H1 (cell line): ENCODE measurements at regions not wholly inside any gene's neighbourhood (a gene's known extent, or its start where the extent isn't known, plus 50 kb on each side); places are given as distances from the start of the nearest gene placed in this dataset.
A peak's percentile ranks its signal among the peaks of the same experiment; 100 is the strongest.

Source experiments
- CTCF ChIA-PET: fragments of 300-600 bp; sonication (Branson Sonifier 250); formaldehyde crosslinking; loops from one replicate; lab custom pipeline; 2021; ENCODE audit not compliant: partially characterized antibody; lab: Charles Lee
- POLR2A ChIA-PET: fragments of 300-600 bp; sonication (Branson Sonifier 250); formaldehyde crosslinking; loops from one replicate; lab custom pipeline; 2021; ENCODE audit warnings: inconsistent platforms; ENCODE audit not compliant: partially characterized antibody; lab: Charles Lee
- DNase-seq, 2 experiments: peaks; one replicate each; pipeline versions ENCODE4 v3.0.0 to v3.0.0-alpha.2; 2010 to 2022; ENCODE audit warnings: low spot score in 2 of 2, low read depth in 1 of 2, mixed read lengths in 1 of 2
- FAIRE-seq: peaks from 2 replicates; lab custom pipeline; 2011; peaks lifted over from hg19 to GRCh38; lab: Jason Lieb, UNC
- H2AFZ ChIP-seq: 2 replicates; pipeline ENCODE4 v1.8.1; 2012; ENCODE audit warnings: low read length, inconsistent platforms
- H2AK5ac ChIP-seq: 2 replicates; pipeline ENCODE4 v1.6.1; 2013; ENCODE audit warnings: low read depth, low read length
- H2BK120ac ChIP-seq: replicated peaks from 2 replicates; pipeline ENCODE3; 2013; ENCODE audit warnings: low read depth, low read length, inconsistent platforms
- H2BK12ac ChIP-seq: 2 replicates; pipeline ENCODE4 v1.6.1; 2013; ENCODE audit warnings: low read depth, low read length
- H2BK15ac ChIP-seq: 2 replicates; pipeline ENCODE4 v1.6.1; 2013; ENCODE audit warnings: low read length
- H2BK20ac ChIP-seq: 2 replicates; pipeline ENCODE4 v1.6.1; 2013; ENCODE audit warnings: low read length
- H2BK5ac ChIP-seq: 2 replicates; pipeline ENCODE4 v1.6.1; 2013; ENCODE audit warnings: low read depth, low read length
- H3K14ac ChIP-seq: 2 replicates; pipeline ENCODE4 v1.6.1; 2013; ENCODE audit warnings: inconsistent platforms; ENCODE audit not compliant: insufficient read length
- H3K18ac ChIP-seq: 2 replicates; pipeline ENCODE4 v1.6.1; 2013; ENCODE audit warnings: low read length; ENCODE audit errors: extremely low read depth
- H3K23ac ChIP-seq: 2 replicates; pipeline ENCODE4 v1.6.1; 2013; ENCODE audit warnings: inconsistent platforms; ENCODE audit not compliant: insufficient read length
- H3K23me2 ChIP-seq: 2 replicates; pipeline ENCODE4 v1.6.1; 2013; ENCODE audit warnings: low read depth, low read length
- H3K27ac ChIP-seq: 2 replicates; pipeline ENCODE4 v1.6.1; 2011; ENCODE audit warnings: low read depth, low read length, inconsistent platforms
- H3K27me3 ChIP-seq, 4 experiments: replicated peaks in 1 of 4; 1 replicate in 1 of 4; 2 replicates in 3 of 4; pipeline versions ENCODE4 v1.6.1 to v1.8.1; 2011 to 2013; ENCODE audit warnings: low read length in 3 of 4, mild to moderate bottlenecking in 3 of 4, inconsistent platforms in 2 of 4, mixed read lengths in 2 of 4, moderate library complexity in 1 of 4; ENCODE audit not compliant: control insufficient read depth in 3 of 4, insufficient read depth in 3 of 4; ENCODE audit errors: extremely low read depth in 1 of 4
- H3K36me3 ChIP-seq, 4 experiments: 2 replicates each; pipeline versions ENCODE4 v1.6.1 to v1.8.1; 2011 to 2013; ENCODE audit warnings: mild to moderate bottlenecking in 4 of 4, low read length in 3 of 4, moderate library complexity in 2 of 4, control low read depth in 1 of 4, inconsistent platforms in 1 of 4; ENCODE audit not compliant: insufficient read depth in 4 of 4, control insufficient read depth in 2 of 4
- H3K4ac ChIP-seq: replicated peaks from 2 replicates; pipeline ENCODE3; 2013; ENCODE audit warnings: low read length, low read depth, mixed read lengths, inconsistent platforms; ENCODE audit not compliant: insufficient read length
- H3K4me1 ChIP-seq, 4 experiments: replicated peaks in 1 of 4; 1 replicate in 1 of 4; 2 replicates in 3 of 4; pipeline versions ENCODE4 v1.6.1 to v1.8.1; 2011 to 2013; ENCODE audit warnings: low read length in 3 of 4, inconsistent platforms in 2 of 4, mixed read lengths in 1 of 4; ENCODE audit not compliant: insufficient read depth in 4 of 4, control insufficient read depth in 3 of 4
- H3K4me2 ChIP-seq, 2 experiments: 2 replicates each; pipeline versions ENCODE4 v1.6.1 to v1.8.1; 2011 to 2013; ENCODE audit warnings: low read depth in 2 of 2, low read length in 2 of 2, control low read depth in 1 of 2, inconsistent platforms in 1 of 2, mild to moderate bottlenecking in 1 of 2; ENCODE audit not compliant: insufficient read depth in 1 of 2
- H3K4me3 ChIP-seq, 4 experiments: fragments of 200-600, 300-600 bp in 1 of 4; sonication (generic), shearing (Covaris generic), sonication (Bioruptor Twin) in 1 of 4; 2 replicates each; pipeline versions ENCODE4 v1.5.1 to v1.8.1; 2011 to 2016; ENCODE audit warnings: low read length in 4 of 4, low read depth in 3 of 4, control low read depth in 2 of 4, inconsistent platforms in 2 of 4, mild to moderate bottlenecking in 2 of 4, mixed read lengths in 1 of 4, moderate library complexity in 1 of 4; ENCODE audit not compliant: insufficient read depth in 2 of 4; ENCODE audit errors: extremely low read depth in 1 of 4
- H3K56ac ChIP-seq: replicated peaks from 2 replicates; pipeline ENCODE3; 2013; ENCODE audit warnings: low read depth, mild to moderate bottlenecking, mixed read lengths, low read length, inconsistent platforms; ENCODE audit not compliant: insufficient read length
- H3K79me1 ChIP-seq: 2 replicates; pipeline ENCODE4 v1.6.1; 2013; ENCODE audit warnings: low read depth, low read length, control low read depth
- H3K79me2 ChIP-seq, 2 experiments: 2 replicates each; pipeline versions ENCODE4 v1.6.1 to v1.8.1; 2012 to 2013; ENCODE audit warnings: low read length in 2 of 2, mild to moderate bottlenecking in 2 of 2, inconsistent platforms in 1 of 2; ENCODE audit not compliant: insufficient read depth in 2 of 2, control insufficient read depth in 1 of 2
- H3K9ac ChIP-seq, 4 experiments: replicated peaks in 1 of 4; 1 replicate in 1 of 4; 2 replicates in 3 of 4; pipeline versions ENCODE4 v1.6.1 to v1.8.1; 2011 to 2013; ENCODE audit warnings: low read depth in 3 of 4, low read length in 3 of 4, control low read depth in 2 of 4, mild to moderate bottlenecking in 2 of 4, moderate library complexity in 2 of 4, inconsistent platforms in 1 of 4; ENCODE audit errors: extremely low read depth in 1 of 4
- H3K9me3 ChIP-seq, 2 experiments: 2 replicates each; pipeline versions ENCODE4 v1.6.1 to v1.8.1; 2012 to 2013; ENCODE audit warnings: mild to moderate bottlenecking in 2 of 2, moderate library complexity in 2 of 2, control low read depth in 1 of 2, inconsistent platforms in 1 of 2, low read depth in 1 of 2, low read length in 1 of 2, mixed read lengths in 1 of 2; ENCODE audit not compliant: insufficient read depth in 2 of 2
- H4K20me1 ChIP-seq, 2 experiments: replicated peaks in 1 of 2; 2 replicates each; pipeline versions ENCODE3 to v1.8.1; 2011 to 2013; ENCODE audit warnings: inconsistent platforms in 2 of 2, low read length in 2 of 2, mild to moderate bottlenecking in 1 of 2; ENCODE audit not compliant: insufficient read depth in 2 of 2, control insufficient read depth in 1 of 2
- H4K5ac ChIP-seq: 2 replicates; pipeline ENCODE4 v1.6.1; 2013; ENCODE audit warnings: low read length, low read depth, mixed read lengths, inconsistent platforms; ENCODE audit not compliant: insufficient read length
- H4K8ac ChIP-seq: 2 replicates; pipeline ENCODE4 v1.8.0; 2013; ENCODE audit warnings: mild to moderate bottlenecking, moderate library complexity, low read length, inconsistent platforms; ENCODE audit not compliant: insufficient read depth; ENCODE audit errors: extremely low read depth
- H4K91ac ChIP-seq: replicated peaks from 2 replicates; pipeline ENCODE3; 2013; ENCODE audit warnings: low read length, mixed read lengths, inconsistent platforms; ENCODE audit not compliant: insufficient read length
- ATF2 ChIP-seq: IDR thresholded peaks from 2 replicates; pipeline ENCODE4 v1.6.1; 2012; ENCODE audit warnings: low read length, inconsistent platforms
- CREB1 ChIP-seq: IDR thresholded peaks from 2 replicates; pipeline ENCODE4 v1.6.1; 2012; ENCODE audit warnings: inconsistent platforms
- E2F6 ChIP-seq: IDR thresholded peaks from 2 replicates; pipeline ENCODE4 v1.6.1; 2012; ENCODE audit warnings: inconsistent platforms
- KDM4A ChIP-seq: IDR thresholded peaks from one replicate; pipeline ENCODE4 v1.7.1; 2012; ENCODE audit warnings: low read depth, mild to moderate bottlenecking, moderate library complexity, low read length, inconsistent platforms; ENCODE audit not compliant: severe bottlenecking
- RBBP5 ChIP-seq: IDR thresholded peaks from 2 replicates; pipeline ENCODE4 v1.7.1; 2012; ENCODE audit warnings: low read depth, mild to moderate bottlenecking, inconsistent platforms, low read length, moderate library complexity, borderline replicate concordance
- RNF2 ChIP-seq: fragments of 200-900, 300-1000 bp; sonication (generic); IDR thresholded peaks from 2 replicates; pipeline ENCODE4 v1.7.1; 2016; ENCODE audit warnings: borderline replicate concordance, low read depth, mild to moderate bottlenecking, antibody characterized with exemption, low read length; ENCODE audit not compliant: poor library complexity, severe bottlenecking; ENCODE audit errors: missing control alignments
- SIN3A ChIP-seq, 2 experiments: IDR thresholded peaks in 1 of 2; conservative IDR thresholded peaks in 1 of 2; 2 replicates each; pipeline ENCODE4 v1.6.1; 2011 to 2012; ENCODE audit warnings: low read length in 2 of 2, improper control_type of control experiment in 1 of 2, low read depth in 1 of 2, mild to moderate bottlenecking in 1 of 2
- SRF ChIP-seq: IDR thresholded peaks from 2 replicates; pipeline ENCODE4 v1.6.1; 2011; ENCODE audit warnings: mild to moderate bottlenecking, low read depth, low read length, moderate library complexity
- WGBS, 2 experiments: shearing (Covaris generic) in 1 of 2; methylation state at CpG; one replicate each; pipeline versions ENCODE4 v1.1.6 to v1.1.7; 2013 to 2015; ENCODE audit warnings: low lambda C conversion rate in 2 of 2, mixed read lengths in 2 of 2, inconsistent platforms in 1 of 2, low coverage in 1 of 2, missing lambda C conversion rate in 1 of 2; ENCODE audit not compliant: insufficient replicate concordance in 2 of 2, insufficient coverage in 1 of 2, insufficient read length in 1 of 2; ENCODE audit errors: extremely low coverage in 1 of 2, missing lambda C conversion rate in 1 of 2; 5-methylcytosine and 5-hydroxymethylcytosine counted together

- Histone ChIP-seq H4K5ac (no peak overlapping the region), H4K8ac (no peak overlapping the region), H2BK20ac (no peak overlapping the region), H3K56ac (no peak overlapping the region), H4K20me1 (peaks cover 4% of the 10 kb centered on the region in 2 experiments), H3K23me2 (no peaks in the 10 kb centered on the region), H3K4me1 (peaks cover 2 to 13% (median 9%) of the 10 kb centered on the region in 4 experiments), H3K4ac (no peak overlapping the region), H2BK120ac (no peak overlapping the region), H2BK15ac (no peak overlapping the region), H2AFZ (no peak overlapping the region), H2AK5ac (no peak overlapping the region), H3K9me3 (peaks cover 0 to 6% of the 10 kb centered on the region in 2 experiments; a peak in 2 of 4 replicates), H3K27ac (no peak overlapping the region), H2BK5ac (no peak overlapping the region), H3K79me1 (peaks cover 3% of the 10 kb centered on the region; the same call in 1 of the 2 replicates), H3K79me2 (peaks cover 0 to 51% of the 10 kb centered on the region in 2 experiments; a peak in 3 of 4 replicates), H3K18ac (no peak overlapping the region), H2BK12ac (peak overlapping the region; percentile 19; the same call in 1 of the 2 replicates), H4K91ac (no peak overlapping the region), H3K4me2 (no peak overlapping the region), H3K27me3 (no peaks in the 10 kb centered on the region), H3K36me3 (peaks cover 0 to 3% (median under 1%) of the 10 kb centered on the region in 4 experiments; a peak in 1 of 8 replicates), H3K4me3 (no peak overlapping the region), H3K14ac (no peak overlapping the region), H3K9ac (no peak overlapping the region), H3K23ac (no peak overlapping the region)
- CTCF ChIA-PET, result interaction anchor here (1.0 to 1.6 kb wide), 4 partner anchors 8 to 166 kb away, joined by 3 to 7 read pairs (median 3); no protein-coding TSS in a partner anchor
- FAIRE-seq, result no peak
- POLR2A ChIA-PET, result interaction anchor here (1.3 kb wide), 1 partner anchor 32 kb away, joined by 3 read pairs; no protein-coding TSS in a partner anchor
- WGBS, 2 experiments, result 70% methylated on average over 2 of the region's 2 CpGs; no CpG with 5 or more reads in 1 of the 2 experiments
- no peak for DNase-seq
- TF ChIP-seq RNF2 (no peak), RBBP5 (no peak), E2F6 (no peak), CREB1 (no peak), SIN3A (conservative IDR thresholded peaks at IDR 0.05 in 1 of 2, IDR thresholded peaks at IDR 0.05 in 1 of 2; ENCODE audit: low read depth in 1 of 2, low read length in 2 of 2) (no peak), ATF2 (no peak), KDM4A (no peak), SRF (no peak)
Observed at GRCh38 chr7:86963599-86964230, 95.7 kb downstream of the ELAPOR2 start.
